Endometrial microvascular endothelial cells (primary cell): ENCODE measurements at regions not wholly inside any gene's neighbourhood (a gene's known extent, or its start where the extent isn't known, plus 50 kb on each side); places are given as distances from the start of the nearest gene placed in this dataset.
"Not testable (repeated sequence)": the region's sequence is repeated elsewhere in the genome, so short reads cannot be mapped to it uniquely, and the experiment has no call there.

Experiments used
- in situ Hi-C: cut with HindIII; loops from 2 replicates; pipeline ENCODE4 v1.10.0; 2017; ENCODE audit warnings: low sequenced_read_pairs, low pct_unique_long_range_greater_than_20kb; ENCODE audit errors: inconsistent ontology term

DNA sequence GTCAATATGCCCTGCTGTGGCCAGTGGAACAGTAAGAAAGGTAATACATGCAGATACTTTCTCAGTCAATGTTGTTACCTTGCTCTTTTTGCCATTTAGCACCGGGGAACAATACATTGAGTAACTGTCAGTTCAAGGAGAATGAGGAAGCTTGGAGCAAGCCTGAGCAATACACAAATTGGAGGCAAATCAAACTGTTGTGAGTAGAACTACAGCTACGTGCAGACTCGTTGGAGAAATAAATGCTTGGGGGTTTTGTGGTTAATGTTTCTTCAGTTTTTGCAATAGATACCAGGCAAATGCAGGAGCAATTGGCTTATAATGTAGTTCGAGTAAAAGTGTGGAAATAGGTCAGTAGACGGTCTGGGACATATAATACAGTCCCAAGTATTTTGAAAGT is 587.3 kb upstream of the ROBO1 start:
- in situ Hi-C loops, result no loop called here

DNA sequence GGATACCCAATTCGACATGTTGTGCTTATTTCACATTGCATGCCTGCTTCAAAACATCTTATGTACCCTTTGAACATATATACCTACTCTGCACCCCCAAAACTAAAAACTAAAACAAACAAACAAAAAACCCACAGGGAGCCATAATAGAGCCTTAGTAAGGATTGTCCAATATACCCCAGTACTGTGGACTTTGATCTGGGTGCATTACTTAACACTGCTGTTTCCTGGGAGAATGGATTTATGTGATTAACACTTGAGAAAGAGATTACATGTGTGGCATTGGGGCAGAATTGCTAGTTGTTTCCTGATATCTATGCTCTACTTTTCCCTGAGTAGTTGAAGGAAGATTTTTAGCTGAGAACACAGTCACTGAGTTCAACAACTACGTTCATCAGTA is 583.4 kb upstream of the ROBO1 start:
- in situ Hi-C loops, result no loop called here

DNA sequence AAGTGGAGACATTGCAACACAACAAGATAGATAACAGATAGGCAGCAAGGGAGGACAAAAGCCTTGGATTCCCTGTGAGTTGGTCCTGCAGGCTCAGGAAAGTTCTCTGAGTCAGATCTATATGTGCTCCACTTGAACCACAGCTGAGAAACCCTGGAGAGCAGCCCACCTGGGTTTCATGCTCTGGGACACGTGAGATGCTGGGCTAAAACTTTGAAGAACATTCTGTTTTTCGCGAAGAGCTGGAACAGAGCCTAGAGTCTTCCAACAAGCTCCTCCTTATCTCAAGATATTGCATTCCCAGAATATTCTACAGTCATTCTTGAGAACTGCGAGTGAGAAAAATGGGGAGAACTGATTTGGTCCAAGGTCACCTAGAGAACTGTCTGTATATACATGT is 583.0 kb upstream of the ROBO1 start:
- in situ Hi-C loops, result no loop called here

DNA sequence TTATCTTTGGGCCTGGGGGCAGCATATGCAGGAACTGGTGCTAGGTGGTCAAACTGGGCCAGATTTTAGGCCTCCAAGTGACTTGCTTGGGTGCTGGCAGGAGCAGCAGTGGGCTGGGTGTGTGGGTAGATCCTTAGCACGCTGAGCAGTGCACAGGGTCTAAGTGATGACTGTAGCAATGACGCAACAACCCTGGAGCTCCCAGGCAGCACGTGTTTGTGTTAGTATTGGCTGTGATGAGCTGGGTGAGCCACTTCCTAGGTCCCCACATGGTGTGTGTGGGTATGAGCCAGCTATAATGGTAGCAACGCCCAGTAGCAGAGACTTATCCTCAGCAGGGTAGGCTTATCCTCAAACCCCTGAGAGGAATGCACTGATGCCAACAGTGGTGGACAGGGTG is 570.6 kb upstream of the ROBO1 start:
- in situ Hi-C loops, result no loop called here

DNA sequence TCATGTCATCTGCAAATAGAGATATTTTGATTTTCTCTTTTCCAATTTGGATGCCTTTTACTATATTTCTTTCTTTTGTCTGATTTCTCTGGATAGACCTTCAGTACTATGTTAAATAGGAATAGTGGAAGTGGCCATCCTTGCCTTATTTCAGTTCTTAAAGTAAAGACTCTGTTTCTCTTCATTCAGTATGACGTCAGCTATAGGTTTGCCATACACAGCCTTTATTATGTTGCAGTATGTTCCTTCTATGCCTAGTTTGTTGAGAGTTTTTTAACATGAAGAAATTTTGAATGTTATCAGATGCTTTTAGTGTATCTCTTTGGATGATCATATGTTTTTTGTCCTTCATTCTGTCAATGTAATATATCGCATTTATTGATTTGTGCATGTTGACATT is 566.7 kb upstream of the ROBO1 start:
- in situ Hi-C loops, result no loop called here

DNA sequence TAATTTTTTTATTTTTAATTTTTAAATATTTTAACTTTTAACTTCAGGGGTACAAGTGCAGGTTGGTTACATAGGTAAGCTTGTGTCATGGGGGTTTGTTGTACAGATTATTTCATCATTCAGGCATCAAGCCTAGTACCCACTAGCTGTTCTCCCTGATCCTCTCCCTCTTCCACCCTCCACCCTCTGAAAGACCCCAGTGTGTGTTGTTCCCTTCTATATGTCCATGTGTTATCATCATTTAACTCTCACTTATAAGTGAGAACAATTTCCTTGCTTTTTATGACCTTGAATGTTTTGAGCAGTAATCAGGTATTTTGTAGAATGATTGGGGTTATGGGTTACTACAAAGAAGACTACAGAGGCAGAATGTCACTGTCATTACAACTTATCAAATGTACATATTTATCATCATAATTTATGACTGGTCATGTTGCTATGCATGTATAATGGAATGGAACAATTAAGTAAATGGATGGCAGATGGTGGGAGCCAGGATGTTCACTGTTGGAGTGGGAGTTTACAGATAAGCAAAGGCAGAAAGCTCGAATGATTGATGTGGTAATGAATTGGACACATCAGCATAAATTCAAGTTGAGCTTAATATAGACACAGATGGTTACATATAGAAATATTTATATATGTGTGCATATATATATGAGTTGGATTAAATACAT is 563.8 kb upstream of the ROBO1 start:
- in situ Hi-C loops, result no loop called here

DNA sequence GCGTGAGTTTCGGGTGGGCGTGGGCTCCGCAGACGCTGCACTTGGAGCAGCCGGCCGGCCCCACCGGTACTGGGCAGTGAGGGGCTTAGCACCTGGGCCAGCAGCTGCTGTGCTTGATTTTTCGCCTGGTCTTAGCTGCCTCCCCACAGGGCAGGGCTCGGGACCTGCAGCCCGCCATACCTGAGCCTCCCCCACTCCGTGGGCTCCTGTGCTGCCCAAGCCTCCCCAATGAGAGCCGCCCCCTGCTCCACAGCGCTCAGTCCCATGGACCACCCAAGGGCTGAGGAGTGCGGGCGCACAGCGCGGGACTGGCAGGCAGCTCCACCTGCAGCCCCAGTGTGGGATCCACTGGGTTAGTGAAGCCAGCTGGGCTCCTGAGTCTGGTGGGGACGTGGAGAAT is 546.7 kb upstream of the ROBO1 start:
- in situ Hi-C loops, result not testable (repeated sequence)

DNA sequence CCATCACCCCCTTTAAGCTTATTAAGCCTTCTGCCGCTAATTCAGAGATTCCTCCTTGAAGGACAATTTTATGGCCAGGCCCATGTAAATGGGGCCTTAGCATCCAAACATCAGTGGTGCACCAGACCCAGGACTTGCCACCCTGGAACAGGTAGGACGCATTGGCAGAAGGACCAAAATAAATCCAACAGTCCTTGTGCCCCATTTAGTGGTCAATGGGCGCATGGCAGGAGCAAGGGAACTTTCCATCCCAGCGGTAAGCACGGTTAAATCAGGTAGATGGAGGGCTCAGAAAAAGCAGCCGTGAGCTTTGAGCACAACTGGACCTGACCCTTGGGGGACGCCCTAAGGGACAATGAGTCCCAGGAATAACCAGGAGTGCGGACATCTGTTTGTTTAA is 540.8 kb upstream of the ROBO1 start:
- in situ Hi-C loops, result no loop called here

DNA sequence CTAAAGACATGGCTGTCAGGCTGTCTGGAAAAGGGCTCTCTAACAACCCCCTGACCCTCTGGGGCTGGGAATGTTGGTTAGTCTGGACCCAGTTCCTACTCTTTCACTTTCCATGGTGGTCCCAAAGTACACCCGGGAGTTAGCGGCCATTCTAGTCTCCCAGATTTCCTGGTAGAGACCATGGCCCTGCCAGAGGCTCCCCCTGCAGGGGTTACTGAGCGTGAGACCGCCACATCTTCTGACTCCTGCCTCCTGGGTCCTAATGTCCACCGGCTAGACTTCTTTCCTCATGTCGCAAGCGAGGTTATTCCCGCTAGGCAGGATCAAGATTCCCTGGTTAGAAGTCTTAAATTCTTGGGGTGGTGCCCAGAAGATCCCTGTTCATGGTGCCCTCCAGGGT is 540.0 kb upstream of the ROBO1 start:
- in situ Hi-C loops, result no loop called here

DNA sequence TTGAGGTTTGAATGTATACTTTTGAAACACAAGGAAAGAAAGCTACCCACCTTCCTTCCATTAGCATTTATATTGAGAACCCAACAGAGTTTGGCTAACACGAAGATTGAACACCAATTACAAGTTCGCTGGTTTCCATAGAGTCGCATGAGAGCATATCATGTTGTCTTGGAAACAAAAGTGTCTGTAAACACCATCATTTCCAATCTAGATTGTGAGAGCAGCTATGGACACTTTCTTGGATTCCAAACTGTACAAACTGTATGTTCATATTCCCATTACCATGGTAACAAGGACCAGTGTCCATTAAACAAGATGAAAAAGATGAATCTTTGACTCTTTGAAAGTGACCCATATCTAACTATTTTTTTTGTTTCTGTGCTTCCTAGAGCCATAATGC is 529.9 kb upstream of the ROBO1 start:
- in situ Hi-C loops, result no loop called here

DNA sequence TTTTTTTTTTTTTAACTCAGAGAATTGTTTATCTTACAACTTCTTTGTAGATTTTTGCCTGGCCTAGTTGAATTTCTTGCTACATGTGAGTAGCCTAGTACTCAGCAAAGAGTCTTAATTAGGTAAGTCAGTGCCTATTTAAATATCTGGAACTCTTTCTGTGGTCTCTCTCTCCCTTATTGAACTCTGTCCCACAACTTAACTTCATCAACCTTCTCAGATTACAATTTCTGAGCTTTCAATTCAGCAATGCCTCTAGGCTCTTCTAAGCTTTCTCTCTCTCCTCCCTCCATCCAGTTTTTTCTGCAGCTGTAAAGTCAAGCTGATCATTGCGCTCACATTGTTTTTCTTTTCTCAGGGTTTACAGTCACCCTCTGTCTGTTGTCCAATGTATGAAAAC is 517.6 kb upstream of the ROBO1 start:
- in situ Hi-C loops, result no loop called here

DNA sequence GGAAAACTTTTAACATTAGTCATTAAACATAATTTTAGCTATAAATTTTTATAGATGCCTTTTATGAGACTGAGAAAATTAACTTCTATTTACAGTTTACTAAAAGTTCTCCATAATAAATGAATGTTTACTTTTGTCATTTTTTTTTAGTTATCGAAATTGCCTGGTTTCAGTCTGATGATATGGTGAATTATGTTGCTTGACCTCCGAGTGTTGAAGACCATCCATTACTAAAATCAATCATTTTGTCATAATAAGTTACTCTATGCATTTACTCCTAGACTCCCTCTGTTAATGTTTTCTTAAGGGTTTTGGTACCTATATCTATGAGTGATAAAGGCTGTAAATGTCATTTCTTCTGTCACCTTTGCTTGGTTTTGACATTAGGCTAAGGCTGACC is 516.0 kb upstream of the ROBO1 start:
- in situ Hi-C loops, result no loop called here

DNA sequence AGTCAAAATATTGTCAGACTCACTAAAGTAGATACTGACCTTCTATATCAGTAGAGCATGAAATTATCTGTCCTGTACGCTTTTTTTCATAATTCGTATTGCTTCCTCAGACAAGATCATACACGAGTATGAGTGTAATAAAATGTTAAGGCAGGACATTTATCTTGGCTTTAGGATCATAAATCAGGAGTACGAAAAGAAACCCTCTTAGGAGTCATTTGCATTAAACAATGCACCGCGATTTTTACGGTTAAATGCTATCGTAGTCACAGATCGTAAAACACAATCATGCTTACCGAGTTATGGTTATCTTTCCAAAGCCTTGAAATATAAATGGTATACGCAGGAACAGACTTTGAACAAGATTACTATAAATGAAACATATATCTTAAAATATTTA is 510.3 kb upstream of the ROBO1 start:
- in situ Hi-C loops, result no loop called here

DNA sequence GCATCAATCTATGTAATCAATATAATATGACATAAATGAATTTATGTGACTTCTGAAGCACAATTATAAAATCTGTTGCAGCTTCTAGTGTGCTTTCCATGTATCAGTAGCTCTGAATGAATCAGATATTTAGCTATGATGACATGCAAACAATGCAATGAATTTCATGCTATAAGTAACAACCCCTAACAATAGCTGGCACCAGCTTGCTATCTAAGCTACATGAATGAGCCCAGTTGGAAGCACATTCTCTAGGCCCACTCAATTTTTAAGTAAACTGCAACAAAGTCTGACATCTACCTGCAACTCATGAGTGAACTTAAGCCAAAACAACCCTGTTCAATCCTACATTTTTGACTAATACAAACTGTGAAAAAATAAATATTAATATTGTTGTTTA is 507.3 kb upstream of the ROBO1 start:
- in situ Hi-C loops, result no loop called here

DNA sequence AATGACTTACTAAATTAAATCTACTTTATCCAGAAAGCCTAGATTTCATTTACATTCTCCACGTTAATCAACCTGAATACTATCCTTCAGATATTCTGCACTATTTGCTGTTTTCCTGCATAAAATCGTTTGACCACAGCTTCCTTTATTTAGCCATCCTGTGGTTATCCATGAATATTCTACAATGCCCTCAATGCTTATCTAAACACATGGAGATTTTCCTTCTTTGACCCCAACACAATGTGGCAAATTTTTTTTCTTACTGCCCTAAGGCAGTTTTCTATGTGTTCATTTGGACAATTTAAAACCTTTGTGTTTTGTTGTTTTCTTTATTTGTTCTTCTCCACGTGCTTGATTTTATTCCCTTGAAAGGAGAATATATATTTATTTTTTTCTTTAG is 495.5 kb upstream of the ROBO1 start:
- in situ Hi-C loops, result no loop called here

DNA sequence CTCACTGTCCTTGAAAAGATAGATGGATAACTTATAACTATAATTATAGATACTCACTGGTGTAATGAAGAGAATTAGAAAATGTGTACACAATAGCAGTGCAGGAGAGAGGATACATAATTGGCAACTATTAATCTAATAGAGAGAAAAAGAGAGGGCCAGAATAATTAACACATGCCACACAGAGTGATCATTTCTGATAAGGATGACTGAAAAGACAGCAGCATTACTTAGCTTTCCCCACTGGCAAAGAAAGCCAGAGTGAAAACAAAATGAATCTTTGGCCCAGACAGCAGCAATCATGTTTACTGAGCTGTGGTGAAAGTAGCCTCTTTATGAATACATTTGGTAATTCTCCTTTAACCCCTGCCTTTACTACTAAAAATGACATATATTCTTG is 493.3 kb upstream of the ROBO1 start:
- in situ Hi-C loops, result no loop called here

DNA sequence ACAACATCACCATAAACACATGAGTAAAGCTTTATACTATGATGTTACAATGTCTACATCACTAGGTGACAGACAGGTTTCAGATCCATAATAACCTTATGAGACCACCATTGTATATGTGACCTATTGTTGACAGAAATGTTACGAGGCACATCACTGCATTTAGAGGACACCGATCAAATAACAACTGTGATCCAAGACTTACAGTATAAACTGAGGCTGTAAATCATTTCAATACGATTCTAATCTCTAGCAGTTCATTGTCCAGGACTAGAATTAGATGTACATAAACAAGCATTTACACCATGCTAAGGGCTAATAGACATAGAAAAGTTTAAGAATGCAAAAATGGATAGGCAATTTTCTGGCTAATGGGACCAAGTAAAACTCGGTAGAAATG is 491.9 kb upstream of the ROBO1 start:
- in situ Hi-C loops, result no loop called here

DNA sequence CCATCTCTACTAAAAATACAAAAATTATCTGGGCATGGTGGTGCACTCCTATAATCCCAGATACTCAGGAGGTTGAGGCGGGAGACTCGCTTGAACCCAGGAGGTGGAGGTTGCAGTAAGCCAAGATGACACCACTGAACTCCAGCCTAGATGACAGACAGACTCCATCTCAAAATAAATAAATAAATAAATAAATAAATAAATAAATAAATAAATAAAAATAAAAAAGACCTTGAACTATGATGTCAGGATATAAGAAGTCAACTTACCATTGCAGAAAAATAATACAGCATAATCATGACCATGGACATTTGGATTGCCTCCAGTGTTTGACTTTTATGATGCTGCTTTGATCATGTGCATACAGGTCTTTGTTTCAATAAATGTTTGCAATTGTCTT is 484.3 kb upstream of the ROBO1 start:
- in situ Hi-C loops, result no loop called here

DNA sequence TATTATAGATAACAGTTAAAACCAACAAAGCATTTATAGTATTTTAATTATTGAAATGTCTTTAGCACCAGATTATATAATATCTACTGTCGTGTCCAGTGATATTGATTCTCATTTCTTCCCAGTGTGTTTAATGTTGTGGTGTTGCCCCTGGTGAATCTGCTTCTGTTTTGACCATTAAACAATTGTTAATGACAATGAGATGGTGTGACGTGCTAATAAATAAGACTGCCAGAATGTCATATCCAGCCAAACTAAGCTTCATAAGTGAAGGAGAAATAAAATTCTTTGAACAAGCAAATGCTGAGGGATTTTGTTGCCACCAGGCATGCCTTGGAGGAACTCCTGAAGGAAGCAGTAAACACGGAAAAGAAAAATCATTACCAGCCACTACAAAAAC is 480.0 kb upstream of the ROBO1 start:
- in situ Hi-C loops, result no loop called here

DNA sequence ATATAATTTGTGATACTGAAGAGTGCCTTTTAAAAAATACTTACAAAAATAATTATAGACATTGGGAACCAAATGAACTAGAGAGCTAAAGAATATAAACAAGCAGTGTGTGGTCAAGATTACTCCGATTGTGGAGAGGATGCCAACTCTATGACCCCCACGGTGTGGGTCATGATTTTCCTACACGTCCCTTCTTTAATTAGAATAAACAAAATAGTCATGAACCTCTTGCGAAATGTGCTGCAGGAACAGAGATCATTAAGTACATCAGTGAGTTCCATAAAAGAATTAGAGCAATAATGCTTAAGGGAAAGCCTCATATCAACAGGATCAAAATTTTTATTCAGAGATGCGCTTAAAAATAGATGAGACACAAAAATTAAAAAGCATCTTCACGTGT is 476.6 kb upstream of the ROBO1 start:
- in situ Hi-C loops, result no loop called here

DNA sequence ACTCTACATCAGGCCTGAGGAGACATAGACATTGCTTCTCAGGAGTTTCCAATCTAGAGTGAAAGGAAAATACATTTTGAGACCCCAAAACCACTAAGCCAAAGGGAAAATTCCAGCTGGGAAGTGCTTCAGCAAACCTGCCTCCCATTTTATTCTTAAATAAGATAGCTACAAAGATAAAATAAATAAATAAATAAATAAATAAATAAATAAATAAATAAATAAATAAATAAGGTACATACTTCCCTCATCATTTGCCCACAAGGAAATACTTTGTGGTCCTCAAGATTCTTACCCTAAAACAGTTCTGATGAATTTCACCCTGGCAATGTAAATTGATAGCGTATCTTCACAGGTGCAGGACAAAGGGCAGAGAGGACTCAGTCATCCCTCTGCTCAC is 474.0 kb upstream of the ROBO1 start:
- in situ Hi-C loops, result no loop called here

DNA sequence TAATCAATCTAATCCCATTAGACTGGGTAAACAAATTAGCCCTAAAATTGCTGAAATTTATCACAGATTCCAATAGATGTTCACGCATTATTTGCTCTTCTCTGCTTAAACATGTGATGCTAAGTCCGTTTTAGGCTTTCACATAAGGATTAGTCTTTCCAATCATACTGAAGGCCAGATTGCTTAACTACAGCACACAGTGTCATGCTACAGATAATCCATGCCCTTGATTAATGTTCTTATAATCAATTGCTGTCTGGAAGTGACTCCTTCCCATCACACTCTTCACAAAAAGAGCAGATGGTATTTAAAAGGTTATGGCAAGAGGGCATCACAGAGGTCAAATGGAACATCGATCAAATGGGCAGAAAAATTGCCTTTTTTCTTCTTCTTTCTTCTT is 471.5 kb upstream of the ROBO1 start:
- in situ Hi-C loops, result no loop called here
